Stimulated activated CD8-positive, alpha-beta memory T cell treated with anti-CD3 and anti-CD28 coated beads, Interleukin-7, amount 100 ng/mL, for 48 hours (primary cell): ENCODE measurements at regions not wholly inside any gene's neighbourhood (a gene's known extent, or its start where the extent isn't known, plus 50 kb on each side); places are given as distances from the start of the nearest gene placed in this dataset.
"Not testable (repeated sequence)": the region's sequence is repeated elsewhere in the genome, so short reads cannot be mapped to it uniquely, and the experiment has no call there.

ENCODE experiments used
- DNase-seq, 2 donors: peaks; one replicate each; pipeline ENCODE4 v3.0.0-alpha.2; 2020; ENCODE audit warnings: low read depth in 1 of 2; ENCODE audit errors: extremely low read depth in 1 of 2

DNA sequence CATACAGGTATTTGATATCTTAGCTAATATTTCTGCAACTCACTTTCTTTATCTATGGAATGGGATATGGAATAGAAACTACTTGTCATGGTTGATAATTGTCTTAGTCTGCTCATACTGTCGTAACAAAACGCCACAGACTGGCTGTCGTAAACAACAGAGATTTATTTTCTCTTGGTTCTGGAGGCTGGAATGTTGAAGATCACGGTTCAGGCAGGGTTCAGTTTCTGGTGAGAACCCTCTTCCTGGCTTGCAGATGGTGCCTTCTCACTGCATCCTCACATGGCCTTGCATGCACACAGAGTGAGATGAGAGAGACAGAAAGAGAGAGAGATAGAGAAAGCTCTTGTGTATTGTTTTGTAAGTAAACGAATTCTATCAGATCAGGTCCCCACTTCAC is 332.7 kb upstream of the MAGI2 start:
- DNase-seq = no peak

DNA sequence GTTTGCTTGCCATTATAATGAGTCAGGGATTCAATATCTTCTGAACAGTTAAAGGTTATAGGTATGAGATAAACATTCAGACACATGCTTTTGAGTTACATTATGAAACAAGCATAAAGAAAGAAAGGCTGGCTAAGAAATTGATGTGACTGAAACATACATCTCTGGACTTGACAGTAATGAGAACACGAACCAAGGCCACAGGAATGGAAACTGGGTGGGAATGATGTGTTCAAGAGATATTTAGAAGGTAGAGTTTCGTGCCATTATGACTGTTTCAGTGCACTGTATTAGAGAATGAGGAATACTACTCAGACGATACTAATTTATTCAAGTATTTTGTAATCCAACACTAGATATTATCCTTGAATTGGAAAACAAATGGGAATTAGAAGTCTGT is 332.1 kb upstream of the MAGI2 start:
- DNase-seq = no peak

DNA sequence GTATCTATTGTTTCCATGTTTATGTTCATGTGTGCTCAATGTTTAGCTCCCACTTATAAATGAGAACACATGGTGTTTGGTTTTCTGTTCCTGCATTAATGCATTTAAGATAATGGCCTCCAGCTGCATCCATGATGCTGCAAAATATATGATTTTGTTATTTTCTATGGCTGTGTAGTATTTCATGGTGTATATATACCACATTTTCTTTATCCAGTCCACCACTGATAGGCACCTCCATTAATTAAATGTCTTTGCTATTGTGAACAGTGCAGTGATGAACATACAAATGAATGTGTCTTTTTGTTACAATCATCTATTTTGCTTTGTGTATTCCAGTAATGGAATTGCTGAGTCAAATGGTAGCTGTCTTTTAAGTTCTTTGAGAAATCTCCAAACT is 329.4 kb upstream of the MAGI2 start:
- no peak for DNase-seq

DNA sequence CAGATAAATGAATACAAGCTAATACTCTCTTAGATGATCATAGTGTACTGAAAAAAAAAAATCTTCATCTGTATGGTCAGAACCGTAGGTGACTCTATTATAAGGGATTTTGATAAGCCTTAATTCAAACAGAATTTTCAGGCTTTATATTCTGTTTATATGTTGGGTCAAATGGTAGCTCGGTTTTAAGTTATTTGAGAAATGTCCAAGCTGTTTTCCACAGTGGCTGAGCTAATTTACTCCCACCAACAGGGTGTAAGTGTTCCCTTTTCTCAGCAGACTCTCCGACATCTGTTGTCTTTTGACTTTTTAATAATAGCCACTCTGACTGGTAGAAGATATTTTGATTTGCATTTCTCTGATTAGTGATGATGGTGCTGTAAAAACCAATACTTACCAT is 328.8 kb upstream of the MAGI2 start:
- DNase-seq = no peak

DNA sequence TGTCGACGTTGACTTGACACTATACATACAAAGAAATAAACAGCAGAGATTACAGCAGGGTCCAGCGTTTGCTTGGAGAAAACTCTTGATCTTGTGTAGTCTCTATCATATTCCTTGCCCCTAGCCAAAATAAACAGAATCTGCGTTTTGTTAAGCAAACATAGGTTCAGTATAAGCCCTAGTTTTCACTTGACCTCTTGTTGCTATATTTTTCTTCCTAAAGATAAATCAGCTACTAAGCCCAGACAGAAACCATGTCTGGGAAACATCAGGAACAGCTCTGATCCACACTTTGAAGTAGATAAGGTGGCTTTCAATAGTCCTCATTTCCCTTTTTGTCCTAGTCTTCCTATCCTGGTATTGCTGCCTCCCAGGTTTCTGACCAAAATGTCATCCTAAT is 328.2 kb upstream of the MAGI2 start:
- DNase-seq = no peak

DNA sequence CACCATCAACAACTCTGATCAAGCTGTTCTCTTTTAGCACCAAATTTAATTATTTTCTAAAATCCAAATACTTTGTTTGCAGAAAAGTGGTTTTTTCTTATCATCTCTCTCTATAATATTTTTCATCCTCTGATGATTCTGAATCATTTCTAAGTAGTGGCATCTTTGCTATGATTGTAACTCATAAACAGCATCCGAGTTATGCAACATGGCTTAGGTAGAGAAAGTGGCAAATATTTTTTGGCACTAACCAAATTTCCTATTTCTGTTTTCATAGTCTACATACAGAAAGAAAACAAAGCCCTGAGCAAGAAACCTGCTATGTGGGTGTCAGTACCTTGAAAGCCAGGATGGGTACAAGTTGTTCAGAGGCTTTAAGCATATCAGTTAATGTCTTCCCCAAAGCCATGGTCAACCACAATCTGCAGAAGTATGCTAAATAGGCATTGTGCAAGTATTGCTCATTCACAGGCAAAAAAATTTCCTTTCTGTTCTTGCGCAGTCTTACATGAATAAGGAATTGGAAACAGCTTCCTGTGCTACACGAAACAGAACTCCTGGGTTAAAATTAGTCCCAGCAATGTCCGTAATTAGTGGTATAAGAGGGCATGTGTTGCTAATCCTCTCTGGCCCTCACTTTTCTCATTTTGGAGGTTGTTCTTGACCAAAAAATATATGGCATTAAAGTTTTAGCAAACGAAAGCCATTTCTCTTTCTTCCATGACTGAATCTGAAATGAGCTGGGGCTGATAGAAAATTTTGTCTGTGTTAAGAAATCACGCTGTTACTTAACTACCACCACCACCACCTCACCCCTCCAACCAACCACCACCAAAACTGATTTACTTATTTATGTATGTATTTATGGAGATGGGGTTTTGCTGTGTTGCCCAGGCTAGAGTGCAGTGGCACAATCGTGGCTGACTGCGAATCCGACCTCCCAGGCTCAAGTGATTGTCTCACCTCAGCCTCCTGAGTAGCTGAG is 325.6 kb upstream of the MAGI2 start:
- DNase-seq = no peak

DNA sequence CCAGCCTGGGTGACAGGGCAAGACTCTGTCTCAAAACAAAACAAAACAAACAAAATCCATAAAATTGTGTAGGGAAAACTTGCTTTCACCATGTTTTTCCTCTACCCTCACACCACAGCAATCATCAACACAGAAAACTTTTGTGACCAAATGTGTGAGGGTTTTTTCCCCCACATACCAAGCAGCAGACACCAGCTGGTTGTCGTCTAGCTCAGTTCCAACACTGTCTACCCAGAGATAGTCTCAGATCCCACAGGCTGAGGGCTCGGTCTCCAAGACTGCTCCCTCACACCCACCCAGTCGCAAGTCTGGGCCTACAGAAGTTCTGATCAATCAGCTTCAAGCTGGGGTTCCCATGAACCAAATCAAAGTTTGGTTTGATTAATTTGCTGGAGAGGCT is 322.4 kb upstream of the MAGI2 start:
- no peak for DNase-seq

DNA sequence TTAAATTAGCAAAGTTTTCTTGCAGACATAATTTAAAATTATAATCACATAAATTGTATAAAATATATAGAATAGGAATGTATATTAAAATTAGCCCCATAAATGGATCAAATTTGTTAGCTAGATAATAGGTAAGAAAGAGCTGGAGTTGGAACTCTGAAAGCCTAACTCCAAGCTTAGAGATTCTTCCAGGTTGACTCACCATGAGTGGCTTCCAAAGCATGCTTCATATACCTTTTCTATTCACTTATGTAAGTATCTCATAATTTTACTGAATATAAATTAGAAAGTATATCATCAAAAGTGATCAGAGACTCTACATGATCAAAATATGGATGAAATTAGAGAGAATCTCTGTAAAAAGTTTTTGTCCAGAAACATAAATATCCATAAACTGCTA is 320.7 kb upstream of the MAGI2 start:
- DNase-seq = no peak

DNA sequence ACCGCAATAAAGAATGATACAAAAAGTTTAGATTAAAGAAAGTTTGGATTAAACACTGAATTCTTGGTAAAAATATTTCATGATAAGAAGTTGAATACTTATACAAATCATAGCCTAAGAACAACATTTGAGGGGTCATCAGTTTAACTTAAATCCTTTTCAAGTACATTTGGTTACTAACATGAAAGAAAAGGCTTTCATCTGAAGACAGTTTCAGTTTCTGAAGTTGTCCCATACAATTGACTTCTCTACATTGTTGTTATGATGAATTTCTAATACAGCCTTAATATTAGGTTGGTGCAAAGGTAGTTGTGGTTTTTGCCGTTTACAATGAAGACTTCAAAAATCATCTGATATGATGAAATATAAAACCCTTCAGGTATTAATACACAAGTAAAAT is 317.5 kb upstream of the MAGI2 start:
- no peak for DNase-seq

DNA sequence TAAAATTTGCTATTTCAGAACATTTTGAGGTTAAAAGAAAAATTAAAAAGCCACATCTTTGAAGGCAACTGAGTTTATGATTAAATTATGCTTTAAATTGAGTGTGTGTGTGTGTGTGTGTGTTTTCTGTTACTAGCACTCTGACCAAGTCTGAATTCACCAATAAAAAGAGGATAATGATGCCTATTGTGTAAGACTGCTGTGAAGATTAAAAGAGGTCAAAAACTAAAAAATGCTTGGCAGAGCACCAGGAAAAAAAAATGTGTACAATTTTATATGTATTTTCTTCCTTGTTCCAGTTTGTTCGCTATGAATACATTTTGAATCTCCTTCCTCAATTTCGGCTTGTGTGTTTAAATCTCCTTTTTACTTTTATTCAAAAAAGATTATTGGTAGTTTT is 316.6 kb upstream of the MAGI2 start:
- DNase-seq = no peak

DNA sequence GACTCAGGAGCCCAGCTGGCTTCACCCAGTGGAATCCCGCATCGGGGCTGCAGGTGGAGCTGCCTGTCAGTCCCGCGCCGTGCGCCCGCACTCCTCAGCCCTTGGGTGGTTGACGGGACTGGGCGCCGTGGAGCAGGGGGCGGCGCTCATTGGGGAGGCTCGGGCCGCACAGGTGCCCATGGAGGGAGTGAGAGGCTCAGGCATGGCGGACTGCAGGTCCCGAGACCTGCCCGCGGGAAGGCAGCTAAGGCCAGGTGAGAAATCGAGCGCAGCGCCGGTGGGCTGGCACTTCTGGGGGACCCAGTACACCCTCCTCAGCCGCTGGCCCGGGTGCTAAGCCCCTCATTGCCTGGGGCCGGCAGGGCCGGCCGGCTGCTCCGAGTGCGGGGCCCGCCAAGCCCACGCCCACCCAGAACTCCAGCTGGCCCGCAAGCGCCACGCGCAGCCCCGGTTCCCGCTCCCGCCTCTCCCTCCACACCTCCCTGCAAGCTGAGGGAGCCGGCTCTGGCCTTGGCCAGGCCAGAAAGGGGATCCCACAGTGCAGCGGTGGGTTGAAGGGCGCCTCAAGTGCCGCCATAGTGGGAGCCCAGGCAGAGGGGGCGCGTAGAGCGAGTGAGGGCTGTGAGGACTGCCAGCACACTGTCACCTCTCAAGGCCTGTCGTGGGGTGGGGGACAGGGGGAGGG is 314.6 kb upstream of the MAGI2 start:
- not testable (repeated sequence) for DNase-seq

DNA sequence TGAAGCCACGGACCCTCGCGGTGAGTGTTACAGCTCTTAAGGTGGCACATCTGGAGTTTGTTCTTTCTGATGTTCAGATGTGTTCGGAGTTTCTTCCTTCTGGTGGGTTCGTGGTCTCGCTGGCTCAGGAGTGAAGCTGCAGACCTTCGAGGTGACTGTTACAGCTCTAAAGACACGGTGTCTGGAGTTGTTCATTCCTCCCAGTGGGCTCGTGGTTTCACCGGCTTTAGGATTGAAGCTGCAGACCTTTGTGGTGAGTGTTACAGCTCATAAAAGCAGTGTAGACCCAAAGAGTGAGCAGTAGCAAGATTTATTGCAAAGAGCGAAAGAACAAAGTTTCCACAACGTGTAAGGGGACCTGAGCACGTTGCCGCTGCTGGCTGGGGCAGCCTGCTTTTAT is 313.7 kb upstream of the MAGI2 start:
- DNase-seq = not testable (repeated sequence)

DNA sequence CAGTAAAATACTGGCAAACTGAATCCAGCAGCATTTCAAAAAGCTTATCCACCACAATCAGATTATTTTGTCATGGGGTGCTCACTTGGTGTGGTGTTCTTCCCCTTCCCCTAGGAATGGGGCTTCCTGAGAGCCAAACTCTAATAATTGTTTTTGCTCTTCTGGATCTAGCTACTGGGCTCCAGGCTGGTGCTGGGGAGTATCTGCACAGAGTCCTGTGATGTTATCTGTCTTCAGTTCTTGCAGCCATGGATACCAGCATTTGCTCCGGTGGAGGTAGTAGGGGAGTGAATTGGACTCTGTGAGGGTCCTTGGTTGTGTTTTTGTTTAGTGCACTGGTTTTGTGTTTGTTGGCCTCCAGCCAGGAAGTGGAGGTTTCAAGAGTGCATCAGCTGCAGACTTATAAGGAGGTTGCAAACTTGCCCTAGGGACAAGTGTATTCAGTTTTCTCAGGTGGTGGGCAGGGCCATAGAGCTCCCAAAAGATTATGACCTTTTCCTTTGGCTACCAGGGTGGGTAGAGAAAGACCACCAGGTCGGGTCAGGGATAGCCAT is 308.5 kb upstream of the MAGI2 start:
- no peak for DNase-seq

DNA sequence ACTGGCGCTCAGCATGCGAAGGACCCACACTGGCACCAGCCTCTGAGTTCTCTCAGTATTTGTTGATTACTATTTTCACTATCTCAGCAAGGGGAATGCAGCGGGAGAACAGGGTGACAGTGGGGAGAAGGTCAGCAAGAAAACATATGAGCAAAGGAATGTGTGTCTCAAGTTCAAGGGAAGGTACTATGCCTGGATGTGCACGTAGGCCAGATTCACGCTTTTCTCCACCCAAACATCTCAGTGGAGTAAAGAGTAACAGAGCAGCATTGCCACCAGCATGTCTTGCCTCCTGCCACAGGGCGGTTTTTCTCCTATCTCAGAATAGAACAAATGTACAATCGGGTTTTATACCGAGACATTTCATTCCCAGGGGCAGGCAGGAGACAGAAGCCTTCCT is 297.5 kb upstream of the MAGI2 start:
- not testable (repeated sequence) for DNase-seq

DNA sequence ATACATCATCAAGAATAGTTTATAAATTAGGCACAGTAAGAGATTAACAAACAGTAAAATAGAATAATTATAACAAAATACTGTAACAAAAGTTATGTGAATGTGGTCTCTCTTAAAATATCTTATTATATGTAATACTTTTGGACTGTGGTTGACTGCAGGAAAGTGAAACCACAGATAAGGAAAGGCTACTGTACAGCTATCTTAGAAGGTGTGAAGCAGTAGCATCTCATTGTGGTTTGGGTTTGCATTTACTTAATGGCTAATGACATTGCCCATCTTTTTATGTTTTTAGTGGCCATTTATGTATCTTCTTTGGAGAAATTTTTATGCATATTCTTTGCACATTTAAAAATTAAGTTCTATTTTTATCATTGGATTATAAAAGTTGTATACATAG is 296.4 kb upstream of the MAGI2 start:
- DNase-seq = no peak

DNA sequence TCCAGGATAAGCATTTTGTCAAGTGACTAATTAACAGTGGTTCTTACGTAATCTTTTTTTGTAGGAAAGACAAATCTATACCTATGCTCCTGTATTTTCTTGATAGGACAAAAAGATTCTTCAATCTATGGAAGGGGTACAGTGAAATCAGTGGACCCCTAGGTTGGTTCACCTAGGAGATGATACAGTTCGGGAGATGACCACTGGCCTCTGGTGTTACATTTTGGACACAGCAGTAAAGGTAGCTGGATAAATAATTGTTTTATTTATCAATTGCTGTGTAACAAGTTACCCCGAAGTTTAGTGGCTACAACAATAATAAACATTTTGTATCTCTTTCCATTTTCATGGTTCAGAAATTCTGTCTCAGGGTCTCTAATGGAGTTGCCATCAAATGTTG is 288.2 kb upstream of the MAGI2 start:
- no peak for DNase-seq

DNA sequence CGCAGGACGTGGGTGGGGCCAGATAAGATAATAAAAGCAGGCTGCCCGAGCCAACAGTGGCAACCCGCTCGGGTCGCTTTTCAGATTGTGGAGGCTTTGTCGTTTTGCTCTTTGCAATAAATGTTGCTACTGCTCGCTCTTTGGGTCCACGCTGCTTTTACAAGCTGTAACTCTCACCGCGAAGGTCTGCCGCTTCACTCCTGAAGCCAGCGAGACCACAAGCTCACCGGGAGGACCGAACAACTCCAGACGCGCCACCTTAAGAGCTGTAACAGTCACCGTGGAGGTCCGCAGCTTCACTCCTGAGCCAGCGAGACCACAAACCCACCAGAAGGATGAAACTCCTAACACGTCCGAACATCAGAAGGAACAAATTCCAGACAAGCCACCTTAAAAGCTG is 286.6 kb upstream of the MAGI2 start:
- DNase-seq = no peak

DNA sequence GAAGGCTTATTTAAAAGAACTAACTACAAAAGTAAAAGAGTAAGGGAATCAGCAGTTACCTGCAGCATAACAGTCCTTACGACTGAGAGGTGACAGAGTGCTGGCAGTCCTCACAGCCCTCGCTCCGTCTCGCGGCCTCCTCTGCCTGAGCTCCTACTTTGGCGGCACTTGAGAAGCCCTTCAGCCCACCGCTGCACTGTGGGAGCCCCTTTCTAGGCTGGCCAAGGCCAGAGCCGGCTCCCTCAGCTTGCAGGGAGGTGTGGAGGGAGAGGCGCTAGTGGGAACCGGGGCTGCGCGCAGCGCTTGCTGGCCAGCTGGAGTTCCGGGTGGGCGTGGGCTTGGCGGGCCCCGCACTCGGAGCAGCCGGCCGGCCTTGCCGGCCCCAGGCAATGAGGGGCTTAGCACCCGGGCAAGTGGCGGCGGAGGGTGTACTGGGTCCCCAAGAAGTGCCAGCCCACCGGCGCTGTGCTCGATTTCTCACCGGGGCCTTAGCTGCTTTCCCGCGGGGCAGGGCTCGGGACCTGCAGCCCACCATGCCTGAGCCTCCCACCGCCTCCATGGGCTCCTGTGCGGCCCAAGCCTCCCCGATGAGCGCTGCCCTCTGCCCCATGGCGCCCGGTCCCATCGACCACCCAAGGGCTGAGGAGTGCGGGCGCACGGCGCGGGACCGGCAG is 285.7 kb upstream of the MAGI2 start:
- not testable (repeated sequence) for DNase-seq

DNA sequence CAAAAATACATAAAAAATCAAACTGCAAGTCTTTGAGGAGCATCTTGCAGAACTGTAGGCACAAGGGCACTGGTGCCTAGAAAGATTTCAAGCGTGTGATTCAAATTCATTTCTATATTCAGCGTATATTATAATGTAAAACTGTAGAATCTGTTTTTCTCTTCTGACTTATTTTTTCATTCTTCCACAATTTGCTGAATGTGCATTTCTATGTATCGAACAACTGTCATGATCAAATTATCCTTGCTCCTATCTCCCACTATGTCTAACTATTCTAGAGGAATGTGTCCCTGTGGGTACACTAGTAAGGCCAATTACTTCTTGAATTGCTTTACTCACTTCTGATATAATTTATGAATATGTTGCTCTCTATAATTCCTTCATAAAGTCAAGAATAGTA is 283.0 kb upstream of the MAGI2 start:
- DNase-seq = no peak

DNA sequence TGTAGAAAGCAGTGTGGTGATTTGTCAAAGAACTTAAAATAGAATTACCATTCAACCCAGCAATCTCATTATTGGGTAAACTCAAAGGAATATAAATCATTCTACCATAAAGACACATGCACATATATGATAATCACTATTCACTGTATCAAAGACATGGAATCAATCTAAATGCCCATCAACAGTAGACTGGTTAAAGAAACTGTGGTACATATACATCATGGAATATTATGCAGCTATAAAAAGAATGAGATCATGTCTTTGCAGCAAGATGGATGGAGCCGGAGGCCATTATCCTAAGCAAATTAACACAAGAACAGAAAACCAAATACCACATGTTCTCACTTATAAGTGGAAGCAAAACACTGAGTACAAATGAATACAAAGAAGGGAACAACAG is 281.5 kb upstream of the MAGI2 start:
- DNase-seq = no peak

DNA sequence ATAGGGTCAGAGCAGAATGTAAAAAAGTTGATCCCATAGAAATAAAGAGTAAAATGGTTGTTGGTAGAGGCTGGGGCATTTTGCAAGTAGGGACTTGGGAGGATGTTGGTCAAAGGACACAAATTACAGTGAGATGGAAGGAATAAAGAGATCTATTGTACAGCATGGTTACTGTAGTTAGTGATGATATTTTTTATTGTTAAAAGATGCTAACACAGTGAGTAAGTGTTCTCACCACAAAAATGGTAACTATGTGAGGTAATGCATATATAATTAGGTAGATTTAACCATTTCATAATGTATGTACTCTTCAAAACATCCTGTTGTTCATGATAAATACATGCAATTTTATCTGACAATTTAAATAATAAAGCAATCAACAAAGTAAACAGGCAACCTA is 280.7 kb upstream of the MAGI2 start:
- no peak for DNase-seq
